ENCODE measurements at regions not wholly inside any gene's neighbourhood (a gene's known extent, or its start where the extent isn't known, plus 50 kb on each side); places are given as distances from the start of the nearest gene placed in this dataset.

- DNase-seq (ENCODE audit: low spot score) = no peak
Observed at GRCh38 chr12:72082986-72083820, 144.6 kb downstream of the TPH2 start.

DNA sequence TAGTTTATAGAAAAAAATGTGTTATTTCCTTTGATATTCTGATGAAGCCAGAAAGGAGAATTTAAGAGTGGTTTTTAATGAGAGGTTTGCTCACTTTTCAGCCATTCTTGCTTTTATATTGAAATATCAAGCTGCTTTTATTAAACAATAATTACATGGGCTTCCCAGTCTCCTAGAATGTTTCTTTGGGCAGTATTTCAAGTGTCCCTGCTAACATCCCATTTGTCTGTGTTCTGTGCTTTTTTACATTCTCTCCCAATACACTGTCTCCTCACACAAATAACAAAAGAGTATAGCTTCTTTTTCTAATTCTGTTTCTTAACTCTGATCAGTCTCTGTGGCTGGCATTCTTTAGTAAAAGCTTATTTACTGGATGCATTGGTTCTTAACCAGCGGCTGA lies 145.4 kb downstream of the TPH2 start:
- no peak for DNase-seq (ENCODE audit: low spot score)

DNA sequence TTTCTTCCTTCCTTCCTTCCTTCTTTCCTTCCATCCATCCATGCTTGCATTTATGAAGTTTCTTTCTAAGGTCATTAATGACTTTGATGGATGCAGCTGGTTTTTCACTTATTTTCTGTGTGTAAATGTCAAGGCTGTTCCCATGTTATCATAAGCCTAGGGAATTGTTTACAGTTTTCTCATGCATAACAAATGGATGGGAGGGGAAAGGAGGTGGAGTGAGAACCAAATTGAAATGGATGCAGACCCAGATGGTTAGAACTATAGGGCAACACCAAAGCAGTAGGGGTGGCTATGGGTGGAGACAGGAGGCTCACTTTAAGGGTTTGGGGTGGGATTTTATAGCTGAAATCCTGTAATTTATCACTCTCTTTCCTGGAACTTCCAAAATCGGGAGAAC lies 146.2 kb downstream of the TPH2 start:
- DNase-seq (ENCODE audit: low spot score) = no peak

GRCh38 chr12:72089678-72090077 lies 151.0 kb downstream of the TPH2 start:
- DNase-seq (ENCODE audit: low spot score) = no peak

DNA sequence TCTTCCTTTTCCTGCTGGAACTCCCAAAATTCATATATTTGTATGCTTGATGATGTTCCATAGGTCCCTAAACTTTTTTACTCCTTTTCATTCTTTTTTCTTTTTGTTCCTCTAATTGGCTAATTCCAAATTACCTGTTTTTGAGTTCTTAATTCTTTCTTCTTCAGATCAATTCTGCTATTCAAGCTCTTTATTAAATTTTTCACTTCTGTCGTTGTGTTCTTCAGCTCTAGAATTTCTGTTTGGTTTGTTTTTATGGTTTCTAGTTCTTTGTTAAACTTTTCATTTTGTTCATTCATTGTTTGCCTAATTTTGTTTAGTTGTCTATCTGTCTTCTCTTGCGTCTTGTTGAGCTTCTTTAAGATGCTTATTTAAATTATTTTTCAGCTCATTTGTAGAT lies 154.8 kb downstream of the TPH2 start:
- DNase-seq (ENCODE audit: low spot score) = no peak

DNA sequence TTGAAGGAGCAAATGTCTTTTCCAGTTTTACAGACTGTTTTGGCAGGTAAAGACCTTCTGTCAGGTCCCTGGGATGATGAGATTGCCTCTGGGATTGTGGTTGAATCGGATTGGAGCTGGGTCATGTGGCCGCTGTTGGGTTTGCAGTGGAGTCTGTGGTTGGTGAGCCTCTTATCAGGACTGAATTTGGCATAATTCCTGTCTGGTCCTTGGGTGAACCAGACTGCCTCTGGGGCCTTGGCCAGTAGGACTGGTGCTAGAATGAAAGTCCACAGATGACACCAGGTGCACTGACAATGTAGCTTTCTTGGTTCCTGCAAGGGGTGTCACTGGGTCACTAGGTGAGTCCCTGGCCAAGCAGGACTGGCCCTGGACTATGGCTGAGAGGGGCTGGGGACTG lies 155.3 kb downstream of the TPH2 start:
- no peak for DNase-seq (ENCODE audit: low spot score)

- DNase-seq (ENCODE audit: low spot score) = no peak
Observed at GRCh38 chr12:72094490-72094889, 155.8 kb downstream of the TPH2 start.

DNA sequence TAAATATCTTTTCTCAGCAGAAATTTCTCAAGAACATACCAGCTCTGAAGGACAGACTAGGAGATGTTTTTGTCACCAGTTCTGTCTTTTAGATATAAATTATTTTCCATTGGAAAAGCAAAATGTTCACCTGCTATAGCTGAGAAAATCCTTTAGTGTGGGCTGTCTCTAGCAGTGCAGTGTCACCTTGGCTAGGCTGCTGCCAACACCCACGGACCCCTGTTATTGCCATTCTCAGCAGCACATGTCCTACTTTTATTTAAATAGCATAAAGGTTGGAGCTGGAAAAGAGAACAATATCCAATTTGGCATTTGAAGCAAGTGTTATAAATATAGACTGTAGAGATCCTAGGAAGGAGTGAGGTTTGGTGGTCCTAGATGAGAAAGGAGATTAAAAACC lies 156.4 kb downstream of the TPH2 start:
- no peak for DNase-seq (ENCODE audit: low spot score)

GRCh38 chr12:72098622-72099021 lies 160.0 kb downstream of the TPH2 start:
- DNase-seq (ENCODE audit: low spot score) = no peak

DNA sequence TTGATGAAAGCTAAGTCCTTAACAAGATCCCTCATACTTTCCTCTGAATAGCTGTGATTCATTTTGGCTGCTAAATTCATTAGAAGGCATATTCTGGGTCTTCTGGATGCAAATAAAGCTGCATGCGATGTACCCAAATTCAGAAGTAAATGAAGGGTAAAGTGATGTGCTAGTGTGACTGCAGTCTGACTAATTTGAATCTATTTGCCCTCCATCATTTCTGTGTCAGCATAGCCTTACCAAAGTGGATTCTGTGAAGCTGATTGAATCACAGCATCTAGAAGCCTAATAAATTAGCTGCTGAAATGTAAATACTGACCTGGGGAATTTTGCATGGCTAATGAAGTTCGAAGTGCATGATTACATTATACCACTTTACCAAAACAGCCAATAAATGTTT lies 162.2 kb downstream of the TPH2 start:
- no peak for DNase-seq (ENCODE audit: low spot score)

DNA sequence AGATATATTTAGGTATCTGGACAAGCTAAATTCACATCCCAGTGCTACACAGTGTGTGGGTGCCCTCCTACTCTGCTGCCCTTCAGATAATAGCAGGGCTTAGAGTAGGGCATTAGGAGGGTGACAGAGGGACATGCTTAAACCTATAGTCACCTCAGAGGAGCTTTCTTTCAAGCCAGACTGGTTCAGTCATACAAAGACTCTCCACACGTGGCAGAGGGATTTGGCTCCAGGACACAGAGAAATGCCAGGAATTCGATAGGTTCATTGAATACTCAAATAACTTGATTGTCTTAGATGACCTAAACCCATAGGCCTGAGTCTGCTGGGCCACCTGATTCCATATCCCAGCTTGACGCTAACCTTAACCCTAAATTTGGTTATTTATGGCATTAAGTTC lies 163.5 kb downstream of the TPH2 start:
- DNase-seq (ENCODE audit: low spot score) = no peak

DNA sequence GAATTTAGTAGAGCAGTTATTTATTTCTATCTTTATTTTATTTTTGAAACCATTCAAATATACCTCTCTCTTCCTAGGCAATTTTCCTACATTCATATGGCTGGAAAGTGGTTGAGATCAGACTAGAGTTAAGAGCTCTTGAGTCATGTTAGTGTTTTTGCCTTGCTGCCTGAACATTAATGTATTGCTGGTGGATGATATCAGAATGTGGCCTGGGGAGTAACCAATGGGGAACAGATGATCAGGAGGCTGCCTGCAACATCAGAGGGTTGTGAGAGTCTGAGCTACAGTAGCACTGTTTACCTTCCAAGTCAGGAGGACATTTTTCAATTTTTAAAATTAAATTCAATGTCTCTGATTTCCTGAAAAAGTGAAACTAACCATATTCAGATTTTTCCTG lies 166.3 kb upstream of the TRHDE start:
- DNase-seq (ENCODE audit: low spot score) = no peak

GRCh38 chr12:72110937-72111650 lies 161.1 kb upstream of the TRHDE start:
- no peak for DNase-seq (ENCODE audit: low spot score)

DNA sequence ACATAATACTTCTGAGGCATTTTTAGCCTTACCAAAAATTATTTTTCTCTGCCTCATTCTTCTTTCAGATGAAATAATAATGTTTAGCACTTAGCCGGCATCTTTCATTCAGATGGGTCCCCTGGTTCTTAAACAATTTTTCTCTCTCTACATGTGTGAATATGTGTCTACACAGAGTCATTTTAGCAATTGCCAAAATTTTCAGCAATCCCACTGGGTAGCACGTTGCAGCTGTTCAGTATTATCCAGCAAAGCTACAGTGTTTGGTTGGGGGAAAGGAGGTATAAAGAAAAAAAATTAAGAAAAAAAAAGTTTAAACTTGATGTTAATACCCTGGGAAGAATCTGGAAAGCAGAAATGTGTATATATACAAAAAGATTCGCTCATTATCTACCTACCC lies 160.5 kb upstream of the TRHDE start:
- DNase-seq (ENCODE audit: low spot score) = no peak

- DNase-seq (ENCODE audit: low spot score) = no peak
Observed at GRCh38 chr12:72133497-72134055, 138.6 kb upstream of the TRHDE start.

DNA sequence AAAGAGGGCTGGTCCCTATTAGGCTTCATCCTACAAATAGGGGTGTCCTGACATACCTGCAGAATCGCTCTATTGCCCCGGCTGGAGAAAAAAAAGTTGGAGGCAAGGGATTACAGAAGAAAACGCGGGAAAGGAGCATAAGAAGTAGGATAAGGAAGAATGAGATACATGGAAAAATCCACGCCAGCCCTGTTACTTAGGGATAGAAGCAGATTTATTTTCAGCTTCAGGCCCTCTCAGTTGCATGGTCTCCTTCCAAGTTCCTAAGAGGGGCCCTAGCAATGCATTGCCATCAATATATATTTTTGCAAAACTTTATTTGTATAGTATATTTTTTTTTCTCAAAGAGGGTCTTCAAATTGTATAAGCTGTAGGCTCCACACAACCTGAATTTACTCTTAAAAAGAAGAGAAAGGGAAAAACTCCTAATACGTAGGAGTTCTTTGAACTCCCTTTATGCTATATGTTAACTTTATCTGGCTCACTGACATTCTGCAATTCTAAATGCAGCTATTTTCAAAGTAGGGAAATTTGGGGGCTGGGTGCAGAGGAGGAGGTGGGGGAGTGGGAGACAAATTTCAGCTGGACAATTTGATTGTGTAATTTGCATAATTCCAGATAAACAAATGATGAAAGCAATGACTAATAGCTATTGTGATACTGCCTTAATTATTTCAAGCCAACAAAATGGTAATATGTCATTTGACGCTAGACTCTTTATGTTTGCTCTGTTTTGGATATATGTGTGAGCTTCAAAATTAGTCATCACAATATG lies 137.7 kb upstream of the TRHDE start:
- DNase-seq (ENCODE audit: low spot score) = no peak

DNA sequence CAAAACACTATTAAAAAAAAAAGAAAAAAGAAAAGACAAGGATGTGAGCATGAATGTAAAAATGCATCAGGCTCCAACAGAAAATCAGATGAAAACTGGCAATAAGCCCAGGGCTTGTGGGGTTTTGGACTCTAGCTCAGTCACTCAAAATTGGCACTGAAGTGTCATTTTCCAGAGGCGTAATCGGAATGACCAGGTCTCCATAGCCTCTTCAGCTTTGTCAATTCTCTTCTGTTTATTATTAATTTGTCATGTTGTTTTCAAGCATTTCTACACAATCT lies 137.2 kb upstream of the TRHDE start:
- DNase-seq (ENCODE audit: low spot score) = no peak

DNA sequence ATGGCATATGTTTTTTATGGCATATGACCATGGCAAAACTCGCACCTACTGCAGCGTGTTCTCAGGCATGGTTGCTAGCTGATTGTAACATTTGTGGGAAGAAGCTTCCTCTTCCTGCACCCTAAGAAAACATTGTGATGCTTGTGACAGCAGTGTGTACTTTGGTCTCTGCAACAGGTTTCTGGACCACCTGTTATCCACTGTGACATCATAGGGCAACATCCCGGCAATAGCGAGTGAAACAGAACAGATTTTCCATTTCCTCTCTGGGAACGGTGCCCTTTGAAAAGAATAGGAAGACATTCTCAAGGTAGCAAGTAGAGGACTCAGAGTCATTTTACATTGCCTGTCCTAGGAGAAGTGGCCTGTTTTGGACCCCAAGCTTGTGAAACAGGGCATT lies 135.4 kb upstream of the TRHDE start:
- no peak for DNase-seq (ENCODE audit: low spot score)

GRCh38 chr12:72139411-72139810 lies 132.8 kb upstream of the TRHDE start:
- no peak for DNase-seq (ENCODE audit: low spot score)

DNA sequence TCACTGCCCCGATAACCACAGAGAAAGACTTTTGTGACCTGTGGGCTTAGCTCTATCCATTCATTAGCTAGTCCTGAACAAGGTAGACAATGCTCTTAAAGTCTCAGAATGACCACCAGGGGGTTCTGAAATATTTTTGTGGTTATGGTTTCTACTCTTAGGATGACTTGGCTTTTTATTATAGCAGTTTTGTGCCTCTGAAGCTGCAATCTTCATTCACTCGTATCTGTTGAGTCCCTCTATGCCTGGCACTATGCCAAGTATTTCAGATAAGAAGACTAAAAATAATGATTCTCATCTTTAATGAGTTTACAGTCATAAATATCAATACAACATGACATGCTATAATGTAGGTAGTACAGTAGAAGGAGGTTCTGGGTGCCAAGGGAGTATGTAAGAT lies 130.8 kb upstream of the TRHDE start:
- peak; percentile 42 for DNase-seq (ENCODE audit: low spot score)

- DNase-seq (ENCODE audit: low spot score) = no peak
Observed at GRCh38 chr12:72144553-72144952, 127.6 kb upstream of the TRHDE start.

- DNase-seq (ENCODE audit: low spot score) = no peak
Observed at GRCh38 chr12:72146495-72146894, 125.7 kb upstream of the TRHDE start.
